Calu3 (cell line): ENCODE measurements at regions not wholly inside any gene's neighbourhood (a gene's known extent, or its start where the extent isn't known, plus 50 kb on each side); places are given as distances from the start of the nearest gene placed in this dataset.

Experiments used
- BruUV-seq: library from RNA; stranded (reverse); fragments of 400-500 nt; replicated peaks from 2 replicates; lab custom pipeline; 2021; lab: Mats Ljungman, UMichigan
- CTCF ChIA-PET: fragments of 300-600 bp; sonication (Branson Sonifier 250); formaldehyde crosslinking; loops from one replicate; lab custom pipeline; 2022; ENCODE audit warnings: antibody characterized with exemption; lab: Charles Lee
- DNase-seq: peaks from one replicate; pipeline ENCODE4 v3.0.0; 2022
- H3K27ac Mint-ChIP-seq: one replicate; pipeline ENCODE4 v1.8.0; 2022; ENCODE audit warnings: mixed read lengths; ENCODE audit not compliant: unreplicated experiment
- H3K27me3 Mint-ChIP-seq: one replicate; pipeline ENCODE4 v1.8.0; 2022; ENCODE audit warnings: mixed read lengths; ENCODE audit not compliant: unreplicated experiment
- H3K36me3 Mint-ChIP-seq: one replicate; pipeline ENCODE4 v1.8.0; 2022; ENCODE audit warnings: mild to moderate bottlenecking, moderate library complexity, mixed read lengths; ENCODE audit not compliant: insufficient read depth, unreplicated experiment
- H3K4me1 Mint-ChIP-seq: one replicate; pipeline ENCODE4 v1.8.0; 2022; ENCODE audit warnings: mild to moderate bottlenecking, low read depth, mixed read lengths; ENCODE audit not compliant: unreplicated experiment
- H3K4me3 Mint-ChIP-seq: one replicate; pipeline ENCODE4 v1.8.0; 2022; ENCODE audit warnings: mild to moderate bottlenecking, low read depth, moderate library complexity, mixed read lengths; ENCODE audit not compliant: unreplicated experiment
- H3K9me3 Mint-ChIP-seq: one replicate; pipeline ENCODE4 v1.8.0; 2022; ENCODE audit warnings: low read depth, mixed read lengths; ENCODE audit not compliant: unreplicated experiment
- CTCF ChIP-seq: fragments of 200-600 bp; IDR thresholded peaks from one replicate; pipeline ENCODE4 v1.8.0; 2022; ENCODE audit warnings: antibody characterized with exemption; ENCODE audit not compliant: unreplicated experiment
- intact Hi-C: fragments of 100-400 bp; cut with micrococcal nuclease; formaldehyde crosslinking; loops from one replicate; pipeline ENCODE4 v1.10.0; 2022; ENCODE audit not compliant: unreplicated experiment

- Mint-ChIP-seq H3K4me3 (no peak overlapping the region), H3K36me3 (no peaks in the 10 kb centered on the region), H3K9me3 (no peaks in the 10 kb centered on the region), H3K27me3 (no peaks in the 10 kb centered on the region), H3K4me1 (peaks cover 32% of the 10 kb centered on the region), H3K27ac (peak overlapping the region; percentile 54)
- intact Hi-C loops: no loop called here
- BruUV-seq: no TSS peak
- CTCF ChIA-PET: interaction anchor here (0.8 kb wide), 2 partner anchors 31 to 43 kb away, joined by 3 read pairs; no protein-coding TSS in a partner anchor
- peak; percentile 41 for DNase-seq
- no peak for TF ChIP-seq CTCF
Observed at GRCh38 chr7:116395141-116395791, 104.3 kb upstream of the CAV2 start.

GRCh38 chr7:116398672-116399071, 100.9 kb upstream of the CAV2 start:
- Mint-ChIP-seq H3K36me3 (no peaks in the 10 kb centered on the region), H3K9me3 (no peaks in the 10 kb centered on the region), H3K27me3 (no peaks in the 10 kb centered on the region), H3K27ac (no peak overlapping the region), H3K4me1 (peaks cover 32% of the 10 kb centered on the region), H3K4me3 (no peak overlapping the region)
- no peak for DNase-seq
- BruUV-seq: no TSS peak
- TF ChIP-seq CTCF: no peak
- intact Hi-C loops: no loop called here
- CTCF ChIA-PET: no interaction called here

DNA sequence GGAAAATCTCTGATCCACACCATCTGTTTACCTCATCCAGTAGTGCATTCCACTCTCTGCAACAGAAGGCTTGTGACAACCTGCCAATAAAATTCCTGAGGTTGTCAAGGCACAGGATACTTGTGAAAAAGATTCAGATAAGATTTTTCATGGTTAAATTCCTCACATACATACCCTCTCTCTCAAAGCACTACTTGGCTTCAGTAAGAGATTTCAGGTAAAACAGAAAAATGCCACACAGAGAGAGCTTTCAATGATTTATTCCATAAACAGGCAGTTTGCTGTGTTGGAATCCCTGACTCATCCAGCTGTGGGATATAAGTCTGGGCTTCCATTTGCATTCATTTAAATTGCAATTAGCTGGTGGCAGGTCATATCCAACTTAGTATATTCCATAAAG, 99.7 kb upstream of the CAV2 start:
- no peak for TF ChIP-seq CTCF
- Mint-ChIP-seq H3K27me3 (no peaks in the 10 kb centered on the region), H3K4me1 (peaks cover 26% of the 10 kb centered on the region), H3K9me3 (no peaks in the 10 kb centered on the region), H3K4me3 (no peak overlapping the region), H3K36me3 (no peaks in the 10 kb centered on the region), H3K27ac (no peak overlapping the region)
- BruUV-seq: no TSS peak
- no peak for DNase-seq
- CTCF ChIA-PET: interaction anchor here (0.7 kb wide), 1 partner anchor 15 kb away, joined by 3 read pairs; no protein-coding TSS in a partner anchor
- intact Hi-C loops: no loop called here

- H3K27me3 Mint-ChIP-seq: no peaks in the 10 kb centered on the region
- H3K4me1 Mint-ChIP-seq: peaks cover 19% of the 10 kb centered on the region
- no TSS peak for BruUV-seq
- no peak overlapping the region for H3K27ac Mint-ChIP-seq
- no peaks in the 10 kb centered on the region for H3K9me3 Mint-ChIP-seq
- TF ChIP-seq CTCF: no peak
- CTCF ChIA-PET: interaction anchor here (0.7 kb wide), 1 partner anchor 16 kb away, joined by 3 read pairs; no protein-coding TSS in a partner anchor
- H3K36me3 Mint-ChIP-seq: no peaks in the 10 kb centered on the region
- no peak for DNase-seq
- intact Hi-C loops: no loop called here
- no peak overlapping the region for H3K4me3 Mint-ChIP-seq
Observed at GRCh38 chr7:116400522-116400921, 99.0 kb upstream of the CAV2 start.
